Loucy (cell line): ENCODE measurements at regions not wholly inside any gene's neighbourhood (a gene's known extent, or its start where the extent isn't known, plus 50 kb on each side); places are given as distances from the start of the nearest gene placed in this dataset.

Experiments used
- EZH2phosphoT487 ChIP-seq: fragments of 200-600 bp; IDR thresholded peaks from 2 replicates; pipeline ENCODE4 v1.6.1; 2018; ENCODE audit warnings: antibody characterized with exemption, mild to moderate bottlenecking, moderate library complexity, borderline replicate concordance
- TF ChIP-seq, protein P1 (sequence below): fragments of 200-600 bp; sonication (generic); conservative IDR thresholded peaks from 2 replicates; pipeline ENCODE4 v1.5.1; 2014; ENCODE audit warnings: mild to moderate bottlenecking, antibody characterized with exemption, low read length

DNA sequence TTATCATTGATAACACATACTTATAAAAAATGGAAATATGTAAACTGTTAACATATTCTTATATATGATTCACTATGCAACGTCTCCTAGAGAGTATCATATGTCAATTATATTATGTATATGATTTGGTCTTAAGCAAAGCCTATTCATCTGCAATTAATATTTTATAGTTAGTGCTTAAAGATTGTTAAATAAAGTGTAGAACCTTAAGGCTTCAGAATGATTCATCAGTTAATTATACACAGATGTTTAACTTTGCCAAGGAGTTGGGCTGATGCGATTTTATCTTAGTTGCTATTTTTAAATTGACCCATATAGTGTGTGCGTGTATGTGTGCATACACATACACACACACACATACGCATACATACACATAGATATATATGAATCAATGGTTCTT is 323.1 kb downstream of the RBM43 start:
- TF ChIP-seq, protein P1, sequence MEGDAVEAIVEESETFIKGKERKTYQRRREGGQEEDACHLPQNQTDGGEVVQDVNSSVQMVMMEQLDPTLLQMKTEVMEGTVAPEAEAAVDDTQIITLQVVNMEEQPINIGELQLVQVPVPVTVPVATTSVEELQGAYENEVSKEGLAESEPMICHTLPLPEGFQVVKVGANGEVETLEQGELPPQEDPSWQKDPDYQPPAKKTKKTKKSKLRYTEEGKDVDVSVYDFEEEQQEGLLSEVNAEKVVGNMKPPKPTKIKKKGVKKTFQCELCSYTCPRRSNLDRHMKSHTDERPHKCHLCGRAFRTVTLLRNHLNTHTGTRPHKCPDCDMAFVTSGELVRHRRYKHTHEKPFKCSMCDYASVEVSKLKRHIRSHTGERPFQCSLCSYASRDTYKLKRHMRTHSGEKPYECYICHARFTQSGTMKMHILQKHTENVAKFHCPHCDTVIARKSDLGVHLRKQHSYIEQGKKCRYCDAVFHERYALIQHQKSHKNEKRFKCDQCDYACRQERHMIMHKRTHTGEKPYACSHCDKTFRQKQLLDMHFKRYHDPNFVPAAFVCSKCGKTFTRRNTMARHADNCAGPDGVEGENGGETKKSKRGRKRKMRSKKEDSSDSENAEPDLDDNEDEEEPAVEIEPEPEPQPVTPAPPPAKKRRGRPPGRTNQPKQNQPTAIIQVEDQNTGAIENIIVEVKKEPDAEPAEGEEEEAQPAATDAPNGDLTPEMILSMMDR: no peak
- TF ChIP-seq EZH2phosphoT487: no peak
